HL-60 (cell line): ENCODE measurements at regions not wholly inside any gene's neighbourhood (a gene's known extent, or its start where the extent isn't known, plus 50 kb on each side); places are given as distances from the start of the nearest gene placed in this dataset.

Experiments used
- CTCF ChIP-seq: IDR thresholded peaks from one replicate; pipeline ENCODE4 v1.5.1; 2011; ENCODE audit warnings: low read length, control low read depth, inconsistent platforms; ENCODE audit not compliant: insufficient read depth
- GABPA ChIP-seq: IDR thresholded peaks from 2 replicates; pipeline ENCODE4 v1.6.1; 2012; ENCODE audit warnings: low read depth
- POLR2AphosphoS5 ChIP-seq: IDR thresholded peaks from 2 replicates; pipeline ENCODE4 v1.6.1; 2012; ENCODE audit warnings: low read depth

- no peak for TF ChIP-seq CTCF
- no peak for TF ChIP-seq POLR2AphosphoS5
- TF ChIP-seq GABPA: no peak
Measured at GRCh38 chr20:24095756-24096155, 107.2 kb upstream of the GGTLC1 start.
